ENCODE measurements at regions not wholly inside any gene's neighbourhood (a gene's known extent, or its start where the extent isn't known, plus 50 kb on each side); places are given as distances from the start of the nearest gene placed in this dataset.
"Not testable (repeated sequence)": the region's sequence is repeated elsewhere in the genome, so short reads cannot be mapped to it uniquely, and the experiment has no call there.

- H2AFZ ChIP-seq = no peak overlapping the region
- 80% methylated on average over 3 of the region's 3 CpGs for WGBS (ENCODE audit: low lambda C conversion rate, missing lambda C conversion rate)
- no peaks in the 10 kb centered on the region for H3K9me2 ChIP-seq (replicated peaks; ENCODE audit: insufficient read depth)
- H4K20me1 ChIP-seq (ENCODE audit: insufficient read depth, poor library complexity, severe bottlenecking) = no peaks in the 10 kb centered on the region
- H3K4me3 ChIP-seq = no peak overlapping the region
- no peaks in the 10 kb centered on the region for H3K27me3 ChIP-seq
- DNase-seq (ENCODE audit: low spot score) = no peak
- TF ChIP-seq CTCF (IDR thresholded peaks at IDR 0.05; ENCODE audit: poor library complexity) = no peak
- TF ChIP-seq EZH2phosphoT487 (IDR thresholded peaks at IDR 0.05; ENCODE audit: low read depth, severe bottlenecking, unreplicated experiment) = no peak
- peaks cover 6% of the 10 kb centered on the region for H3K4me1 ChIP-seq (ENCODE audit: insufficient read depth)
- H3K36me3 ChIP-seq (replicated peaks; ENCODE audit: insufficient read depth, low read depth) = no peaks in the 10 kb centered on the region
- no peak overlapping the region for H3K4me2 ChIP-seq
- H3K79me2 ChIP-seq = no peaks in the 10 kb centered on the region
- H3K9me3 ChIP-seq (ENCODE audit: low read depth) = no peaks in the 10 kb centered on the region
- no peak overlapping the region for H3K27ac ChIP-seq
These were observed 70.8 kb upstream of the TEAD1 start for GRCh38 chr11:12603143-12604088.

- H4K20me1 ChIP-seq (ENCODE audit: insufficient read depth, poor library complexity, severe bottlenecking) = no peaks in the 10 kb centered on the region
- H3K79me2 ChIP-seq = no peaks in the 10 kb centered on the region
- TF ChIP-seq CTCF (IDR thresholded peaks at IDR 0.05; ENCODE audit: poor library complexity) = no peak
- no peak for TF ChIP-seq EZH2 (IDR thresholded peaks at IDR 0.05; ENCODE audit: borderline replicate concordance)
- TF ChIP-seq EZH2phosphoT487 (IDR thresholded peaks at IDR 0.05; ENCODE audit: low read depth, severe bottlenecking, unreplicated experiment) = no peak
- no peaks in the 10 kb centered on the region for H3K9me2 ChIP-seq (replicated peaks; ENCODE audit: insufficient read depth)
- H3K36me3 ChIP-seq (replicated peaks; ENCODE audit: insufficient read depth, low read depth) = no peaks in the 10 kb centered on the region
- no peaks in the 10 kb centered on the region for H3K27me3 ChIP-seq
- no peak overlapping the region for H3K4me3 ChIP-seq
- no peak overlapping the region for H2AFZ ChIP-seq
- no peak for DNase-seq (ENCODE audit: low spot score)
- H3K9me3 ChIP-seq (ENCODE audit: low read depth) = no peaks in the 10 kb centered on the region
- no peak overlapping the region for H3K27ac ChIP-seq
- WGBS (ENCODE audit: low lambda C conversion rate, missing lambda C conversion rate) = 56% methylated on average over 1 of the region's 1 CpG
- H3K4me2 ChIP-seq = no peak overlapping the region
- H3K4me1 ChIP-seq (ENCODE audit: insufficient read depth) = peaks cover 6% of the 10 kb centered on the region
These were observed 69.6 kb upstream of the TEAD1 start for GRCh38 chr11:12604557-12605153.

- no peak overlapping the region for H2AFZ ChIP-seq
- H3K9me2 ChIP-seq (replicated peaks; ENCODE audit: insufficient read depth) = no peaks in the 10 kb centered on the region
- no peak overlapping the region for H3K4me3 ChIP-seq
- H3K27me3 ChIP-seq = no peaks in the 10 kb centered on the region
- no peak overlapping the region for H3K27ac ChIP-seq
- no peaks in the 10 kb centered on the region for H3K79me2 ChIP-seq
- 38% methylated on average over 2 of the region's 2 CpGs for WGBS (ENCODE audit: low lambda C conversion rate, missing lambda C conversion rate)
- no peaks in the 10 kb centered on the region for H3K4me1 ChIP-seq (ENCODE audit: insufficient read depth)
- no peak for TF ChIP-seq CTCF (IDR thresholded peaks at IDR 0.05; ENCODE audit: poor library complexity)
- TF ChIP-seq EZH2 (IDR thresholded peaks at IDR 0.05; ENCODE audit: borderline replicate concordance) = no peak
- TF ChIP-seq EZH2phosphoT487 (IDR thresholded peaks at IDR 0.05; ENCODE audit: low read depth, severe bottlenecking, unreplicated experiment) = no peak
- no peaks in the 10 kb centered on the region for H3K36me3 ChIP-seq (replicated peaks; ENCODE audit: insufficient read depth, low read depth)
- no peaks in the 10 kb centered on the region for H4K20me1 ChIP-seq (ENCODE audit: insufficient read depth, poor library complexity, severe bottlenecking)
- no peaks in the 10 kb centered on the region for H3K9me3 ChIP-seq (ENCODE audit: low read depth)
- peak; percentile 31 for DNase-seq (ENCODE audit: low spot score)
- no peak overlapping the region for H3K4me2 ChIP-seq
These were observed 67.6 kb upstream of the TEAD1 start for GRCh38 chr11:12606597-12606996.

GRCh38 chr11:12608678-12609077, 65.5 kb upstream of the TEAD1 start:
- 90% methylated on average over 5 of the region's 5 CpGs for WGBS (ENCODE audit: low lambda C conversion rate, missing lambda C conversion rate)
- H4K20me1 ChIP-seq (ENCODE audit: insufficient read depth, poor library complexity, severe bottlenecking); H3K79me2 ChIP-seq; H3K4me1 ChIP-seq (ENCODE audit: insufficient read depth); H3K9me2 ChIP-seq (replicated peaks; ENCODE audit: insufficient read depth); H3K4me2 ChIP-seq; H3K27ac ChIP-seq; H3K9me3 ChIP-seq (ENCODE audit: low read depth); H3K27me3 ChIP-seq; H2AFZ ChIP-seq; DNase-seq (ENCODE audit: low spot score); H3K36me3 ChIP-seq (replicated peaks; ENCODE audit: insufficient read depth, low read depth); H3K4me3 ChIP-seq: not testable (repeated sequence)
